ENCODE measurements at regions not wholly inside any gene's neighbourhood (a gene's known extent, or its start where the extent isn't known, plus 50 kb on each side); places are given as distances from the start of the nearest gene placed in this dataset.

- TF ChIP-seq CTCF (IDR thresholded peaks at IDR 0.05) (no peak), POLR2A (IDR thresholded peaks at IDR 0.05) (no peak)
Measured at GRCh38 chr10:57952741-57953140, 315.0 kb downstream of the IPMK start.
